Activated CD8-positive, alpha-beta memory T cell treated with anti-CD3 and anti-CD28 coated beads, Interleukin-2, amount 50 U/mL, for 24 hours (primary cell): ENCODE measurements at regions not wholly inside any gene's neighbourhood (a gene's known extent, or its start where the extent isn't known, plus 50 kb on each side); places are given as distances from the start of the nearest gene placed in this dataset.

ENCODE experiments used
- DNase-seq: peaks from one replicate; pipeline ENCODE4 v3.0.0-alpha.2; 2020; ENCODE audit errors: extremely low read depth

DNA sequence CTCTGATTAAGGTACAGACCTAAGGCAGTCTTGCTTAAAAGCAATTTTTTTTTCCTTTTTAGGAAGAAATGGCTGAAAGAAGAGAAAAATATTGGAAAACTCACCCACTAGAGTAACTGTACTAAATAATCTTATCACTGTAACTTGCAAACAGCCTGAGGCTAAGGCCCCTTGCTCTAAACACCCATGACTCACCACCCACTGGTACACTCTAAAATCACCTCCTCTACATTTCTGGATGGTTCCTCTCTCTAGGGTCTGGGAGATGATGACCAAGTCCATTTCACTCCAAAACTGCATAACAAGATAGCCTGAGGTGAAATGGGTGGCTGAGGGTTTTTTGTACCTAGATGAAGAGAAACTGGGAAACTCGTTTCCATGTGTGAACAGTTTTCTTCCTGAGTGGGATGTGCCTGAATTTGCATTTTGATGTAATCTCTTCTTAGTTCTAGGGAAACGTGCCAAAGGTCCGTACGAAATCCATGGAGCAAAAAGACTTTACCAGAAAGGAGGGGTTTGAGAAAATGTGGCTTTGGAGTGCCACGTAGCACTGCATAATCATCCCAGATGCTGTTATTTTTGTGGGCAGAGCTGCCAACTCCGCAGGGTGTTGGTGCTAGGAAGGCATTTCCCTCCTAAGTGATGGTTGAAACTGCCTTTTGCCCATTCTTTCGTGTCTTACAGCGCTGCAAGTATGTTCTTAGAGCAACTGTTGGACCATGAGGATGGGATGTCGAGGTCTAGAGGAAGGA, 113.5 kb upstream of the C10orf90 start:
- no peak for DNase-seq

- no peak for DNase-seq
Measured at GRCh38 chr10:126787201-126787600, 116.7 kb upstream of the C10orf90 start.

DNA sequence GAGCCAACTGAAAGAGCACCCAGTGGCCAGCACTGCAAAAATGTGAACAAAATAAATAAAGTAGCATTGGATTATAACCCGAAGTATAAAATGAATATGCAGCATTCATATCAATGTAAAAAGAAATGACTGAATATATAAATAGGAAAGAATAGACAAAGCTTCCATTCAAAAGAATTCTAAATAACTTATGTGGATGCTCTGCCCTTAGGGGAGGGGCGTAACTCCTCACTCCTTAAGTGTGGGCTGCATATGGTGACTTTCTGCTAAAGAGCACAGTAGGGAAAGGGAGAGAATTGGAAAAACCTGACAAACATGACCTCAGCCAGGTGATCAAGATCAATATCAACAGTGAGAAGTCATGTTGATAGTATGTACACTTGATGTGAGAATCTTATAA, 109.9 kb upstream of the DOCK1 start:
- no peak for DNase-seq

- DNase-seq, result no peak
Measured at GRCh38 chr10:126798649-126799048, 106.6 kb upstream of the DOCK1 start.

DNA sequence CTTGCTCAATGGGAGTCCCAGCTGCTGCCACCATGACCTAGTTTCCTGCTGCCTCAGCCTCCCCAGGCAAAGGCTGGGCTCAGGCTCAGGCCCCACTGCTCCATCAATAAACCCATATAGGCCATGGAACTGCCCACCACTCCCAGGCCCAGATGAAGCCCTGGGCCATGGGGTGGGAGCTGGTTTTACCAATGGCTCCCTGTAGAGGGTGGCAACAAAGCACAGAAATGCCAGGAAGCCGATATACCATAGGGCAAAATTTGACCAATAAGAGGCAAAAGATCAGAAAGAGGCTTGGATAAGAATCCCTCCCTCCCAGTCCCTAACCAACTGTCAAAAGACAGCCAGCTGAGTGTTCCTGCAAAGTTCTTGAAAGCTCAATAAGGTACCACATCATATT, 101.8 kb upstream of the DOCK1 start:
- no peak for DNase-seq

- no peak for DNase-seq
Measured at GRCh38 chr10:126804396-126804795, 100.8 kb upstream of the DOCK1 start.

DNA sequence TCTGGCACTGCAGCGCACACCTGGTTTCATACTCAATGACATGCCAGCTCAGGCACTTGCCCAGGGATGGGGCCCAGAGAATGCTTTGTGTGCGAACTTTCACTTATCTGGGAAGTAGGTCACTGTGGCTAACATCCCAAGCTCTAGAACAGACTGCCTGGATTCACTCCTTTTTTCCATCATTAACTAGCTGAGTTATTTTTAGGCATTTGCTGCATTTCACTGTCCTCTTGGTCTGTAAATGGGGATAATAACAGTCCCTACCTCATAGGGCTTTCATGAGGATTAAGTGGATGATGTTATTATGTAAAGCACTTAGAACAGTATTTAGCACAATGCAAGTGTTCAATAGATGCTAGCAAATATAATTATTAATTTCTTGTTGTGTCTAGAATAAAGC, 98.7 kb upstream of the DOCK1 start:
- DNase-seq, result no peak

DNA sequence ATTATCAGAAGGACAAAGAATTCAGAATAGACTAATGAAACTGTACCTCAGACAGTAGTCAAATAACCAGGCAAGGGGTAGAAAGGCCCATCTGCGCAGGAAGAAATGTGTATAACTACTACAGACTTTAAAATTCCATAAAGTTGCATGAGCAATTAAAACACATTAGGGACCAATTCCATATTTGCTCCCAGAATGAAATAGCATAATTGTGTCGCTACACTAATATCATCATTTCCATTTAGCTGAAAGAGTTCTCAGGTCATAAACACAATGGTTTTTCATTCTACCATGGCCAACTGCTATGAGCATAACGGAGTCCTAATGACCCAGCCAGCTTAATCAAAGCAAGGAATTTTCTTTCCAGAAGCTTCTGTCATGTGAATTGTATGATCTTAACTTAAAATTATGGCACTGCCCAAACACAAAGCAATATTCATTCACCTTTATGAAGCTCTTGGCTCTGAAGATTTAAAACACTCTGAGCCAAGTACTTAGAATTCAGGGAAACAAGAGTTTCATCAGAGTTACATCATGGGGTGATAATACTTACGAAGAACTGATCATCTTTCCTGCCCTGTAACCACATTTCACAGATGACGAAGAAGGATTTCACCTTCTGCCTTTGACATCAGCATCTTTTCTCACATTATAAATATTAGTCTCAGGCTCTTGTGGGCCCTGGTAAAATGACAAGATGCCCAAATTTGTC, 98.1 kb upstream of the DOCK1 start:
- DNase-seq, result no peak

DNA sequence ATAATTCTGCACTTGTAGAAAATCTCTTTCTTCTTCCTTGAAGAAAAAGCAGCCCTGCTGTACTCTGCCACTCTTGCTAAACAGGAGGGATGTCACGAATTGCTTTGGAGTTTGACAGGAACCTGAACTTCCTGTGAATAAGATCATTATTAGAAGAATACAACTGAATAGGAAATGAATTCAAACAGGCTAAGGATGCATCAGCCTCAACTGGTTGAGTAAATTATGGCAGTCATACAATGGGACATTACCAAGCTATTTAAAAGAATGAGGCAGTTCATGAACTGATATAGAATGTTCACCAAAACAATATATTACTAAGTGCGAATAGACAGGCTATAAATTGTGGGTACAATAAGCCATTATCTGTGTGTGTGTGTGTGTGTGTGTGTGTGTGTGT, 97.1 kb upstream of the DOCK1 start:
- no peak for DNase-seq

- DNase-seq, result no peak
Measured at GRCh38 chr10:126813432-126813831, 91.8 kb upstream of the DOCK1 start.

- no peak for DNase-seq
Measured at GRCh38 chr10:126833542-126833941, 71.7 kb upstream of the DOCK1 start.

DNA sequence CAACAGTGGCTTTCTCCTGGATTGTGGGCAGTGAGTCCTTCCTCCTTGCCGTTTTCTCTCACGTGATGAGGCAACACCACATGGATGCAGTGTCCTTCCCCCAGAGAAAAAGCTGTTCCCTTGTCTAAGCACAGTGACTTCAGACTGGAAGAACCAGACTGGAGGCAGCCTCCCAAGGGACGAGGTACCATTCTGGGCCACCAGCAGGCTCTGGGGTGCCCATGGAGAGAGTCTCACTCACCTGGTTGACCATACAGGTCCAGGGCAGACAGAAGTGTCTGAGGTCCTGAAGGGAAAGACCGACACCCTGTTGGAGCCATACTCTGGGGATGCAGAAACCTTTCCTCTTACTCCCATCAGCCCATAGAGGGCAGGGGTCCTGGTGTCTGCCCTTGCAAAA, 69.2 kb upstream of the DOCK1 start:
- no peak for DNase-seq

DNA sequence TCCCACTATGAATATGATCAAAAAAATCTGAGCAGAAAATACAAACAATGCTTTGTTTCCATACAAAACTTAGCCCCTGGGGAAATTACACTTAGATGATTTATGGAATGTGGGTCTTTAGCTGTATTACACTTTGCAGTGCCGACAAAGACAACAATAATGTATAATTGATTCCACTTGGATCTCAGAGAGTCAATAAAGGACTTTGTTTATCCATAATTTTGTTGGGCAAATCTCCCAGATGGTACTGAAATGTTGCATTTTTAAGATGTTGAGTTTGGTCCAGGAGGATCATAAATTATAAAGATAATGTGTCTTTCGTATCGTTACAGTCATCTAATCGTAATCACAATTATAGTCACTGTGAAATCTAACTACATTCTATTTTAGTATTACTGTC, 66.9 kb upstream of the DOCK1 start:
- DNase-seq, result no peak

DNA sequence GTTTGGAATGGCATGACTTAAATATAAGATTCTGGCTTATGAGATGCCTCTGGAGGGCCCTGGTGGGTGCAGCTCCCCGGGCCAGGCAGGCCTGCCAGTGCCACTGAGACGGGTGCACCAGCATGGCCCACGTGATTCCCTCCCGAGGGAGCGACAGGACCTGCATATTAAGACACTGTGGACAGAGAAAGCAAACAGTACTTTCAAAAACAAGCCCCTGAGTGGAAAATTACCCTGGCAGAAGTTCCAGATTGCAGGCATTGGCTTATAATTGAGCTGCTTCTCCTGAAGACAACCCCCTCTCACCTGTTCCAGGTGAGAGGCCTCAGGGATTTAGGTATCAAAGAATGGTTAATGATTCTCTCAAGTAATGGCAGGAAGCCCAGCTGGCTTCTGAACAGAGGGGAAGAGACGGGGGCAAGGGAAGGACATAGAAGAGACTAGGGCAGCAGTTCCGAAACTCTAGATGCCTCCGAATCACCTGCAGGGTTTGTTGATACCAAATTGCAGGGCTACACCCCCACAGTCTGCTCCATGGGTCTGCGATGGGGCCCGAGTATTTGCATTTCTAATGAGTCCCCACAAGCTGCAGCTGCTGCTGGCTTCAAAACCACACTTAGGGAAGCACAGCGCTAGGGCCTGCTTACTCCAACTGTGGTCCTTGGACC, 66.0 kb upstream of the DOCK1 start:
- DNase-seq, result no peak

DNA sequence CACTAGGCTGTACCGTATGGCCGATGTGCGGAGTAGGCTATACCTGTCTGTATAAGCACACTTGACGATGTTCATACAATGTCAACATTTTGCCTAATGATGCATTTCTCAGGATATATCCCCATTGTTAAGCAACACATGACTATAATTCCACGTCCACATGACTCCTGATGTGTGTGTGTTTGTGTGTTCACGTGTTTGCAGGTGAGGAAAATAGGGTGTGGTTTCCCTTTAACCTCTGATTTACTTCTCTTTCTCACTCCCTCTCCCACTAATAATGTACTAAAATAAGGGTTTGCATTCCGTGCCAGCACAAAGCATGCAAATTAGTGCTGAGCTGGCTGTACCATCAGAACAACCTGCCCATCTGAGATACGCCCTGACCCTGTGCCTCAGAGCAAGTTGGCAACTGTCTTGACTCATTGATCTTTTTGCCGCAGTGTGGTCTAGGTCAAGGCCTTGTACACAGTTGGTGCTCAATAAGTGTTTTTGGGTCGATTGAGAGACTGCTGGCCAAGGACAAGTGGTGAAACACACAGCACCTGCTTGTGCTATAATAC, 64.6 kb upstream of the DOCK1 start:
- no peak for DNase-seq

DNA sequence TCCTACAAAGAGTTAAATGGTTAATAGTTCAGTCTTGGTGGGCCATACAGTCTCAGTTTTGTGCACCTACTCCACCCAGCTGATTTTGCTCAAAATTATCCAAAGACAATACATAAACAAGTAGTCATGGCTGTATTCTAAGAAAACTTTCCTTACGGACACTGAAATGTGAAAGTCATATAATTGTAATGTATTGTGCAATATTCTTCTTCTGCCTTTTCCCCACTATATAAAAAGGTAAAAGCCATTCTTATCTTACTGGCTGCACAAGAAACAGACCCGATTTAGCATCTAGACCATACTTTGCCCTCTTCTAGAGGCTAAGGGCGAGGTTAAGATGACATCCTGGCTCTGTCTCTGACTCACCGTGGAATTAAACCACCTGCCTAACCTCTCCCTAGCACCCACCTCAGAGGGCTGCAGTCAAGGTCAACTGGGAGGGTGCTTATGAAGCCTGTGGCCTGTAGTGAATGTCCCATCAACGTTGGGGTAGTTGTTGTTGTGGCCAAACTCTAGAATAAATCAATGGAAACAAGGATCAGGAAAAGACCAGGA, 63.8 kb upstream of the DOCK1 start:
- no peak for DNase-seq

- DNase-seq, result no peak
Measured at GRCh38 chr10:126842356-126842755, 62.9 kb upstream of the DOCK1 start.

- DNase-seq, result no peak
Measured at GRCh38 chr10:126842836-126843235, 62.4 kb upstream of the DOCK1 start.

- DNase-seq, result no peak
Measured at GRCh38 chr10:126843299-126843934, 61.8 kb upstream of the DOCK1 start.

DNA sequence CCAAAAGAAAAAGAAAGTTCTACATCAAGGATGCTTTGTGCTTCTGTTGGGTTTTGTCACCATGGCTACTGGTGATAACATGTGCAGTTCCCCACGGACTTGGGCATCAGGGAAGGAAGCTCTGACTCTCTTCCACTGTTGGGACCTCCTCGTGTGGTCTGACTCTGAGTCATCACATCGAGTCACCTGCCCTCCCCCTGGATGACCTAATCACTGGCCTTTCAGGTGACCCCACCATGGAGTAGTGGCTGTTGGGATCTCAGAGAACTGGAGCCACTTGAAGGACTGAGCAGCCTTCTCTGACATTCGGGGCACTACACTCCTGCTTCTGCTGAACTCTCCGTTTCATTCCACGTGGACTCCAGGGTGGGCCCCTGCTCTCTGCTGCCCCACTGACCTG, 60.8 kb upstream of the DOCK1 start:
- no peak for DNase-seq

DNA sequence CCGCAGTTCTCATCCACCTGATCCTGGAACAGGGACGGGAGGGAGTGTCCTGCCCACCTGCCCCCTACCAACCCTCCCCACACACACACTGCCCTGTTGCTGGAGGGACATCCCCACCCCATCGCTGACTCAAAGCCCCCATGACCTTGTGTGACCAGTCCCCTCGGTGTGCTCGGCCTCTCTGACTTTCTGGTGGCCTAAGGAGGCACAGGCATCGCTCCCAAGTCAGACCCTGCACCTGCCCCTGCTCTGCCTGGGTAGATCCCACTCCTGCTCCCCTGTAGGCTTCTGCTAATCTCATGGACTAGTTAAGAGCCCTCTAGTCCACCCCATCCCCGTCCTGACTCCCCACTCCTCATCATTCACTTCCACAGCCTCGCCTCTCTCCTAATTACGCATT, 58.8 kb upstream of the DOCK1 start:
- no peak for DNase-seq

GRCh38 chr10:126846959-126847358, 58.3 kb upstream of the DOCK1 start:
- no peak for DNase-seq
